ENCODE measurements at regions not wholly inside any gene's neighbourhood (a gene's known extent, or its start where the extent isn't known, plus 50 kb on each side); places are given as distances from the start of the nearest gene placed in this dataset.

GRCh38 chr5:136586196-136586595, 220.9 kb upstream of the TRPC7 start:
- ATAC-seq (ENCODE audit: low read depth) (no peak), DNase-seq (no peak)
- WGBS, 2 experiments (ENCODE audit: extremely low coverage in 2 of 2, insufficient read length in 1 of 2), result no CpG with 5 or more reads among the region's 2 CpGs
- ChIA-PET POLR2A (ENCODE audit: unreplicated experiment) (no interaction called here), CTCF (no interaction called here)
- no peak overlapping the region for H2BK5ac ChIP-seq (ENCODE audit: low read depth, low read length, poor library complexity, severe bottlenecking)
- H3K14ac ChIP-seq (replicated peaks; ENCODE audit: low read depth, low read length), result no peak overlapping the region
- H3K4ac ChIP-seq (ENCODE audit: low read depth, low read length), result no peak overlapping the region
- H2AK9ac ChIP-seq (replicated peaks; ENCODE audit: low read depth, low read length, poor library complexity), result no peak overlapping the region
- no peak overlapping the region for H2BK15ac ChIP-seq (ENCODE audit: low read depth, low read length)
- intact Hi-C loops (cut with micrococcal nuclease), result no loop called here
- BruUV-seq (replicated peaks), result no TSS peak
- dilution Hi-C loops (cut with HindIII; ENCODE audit: low sequenced_read_pairs, unreplicated experiment), result no loop called here
- H2AFZ ChIP-seq (replicated peaks; ENCODE audit: low read length, poor library complexity), result no peak overlapping the region
- no peaks in the 10 kb centered on the region for H3K79me1 ChIP-seq (ENCODE audit: low read depth in 1 of 2, low read length in 2 of 2)
- H3K9me3 ChIP-seq (ENCODE audit: control insufficient read depth, insufficient read depth, low read length), result no peaks in the 10 kb centered on the region
- H3K4me2 ChIP-seq (ENCODE audit: low read depth, low read length), result no peak overlapping the region
- no peak overlapping the region for H3K27ac ChIP-seq (ENCODE audit: insufficient read depth, low read length)
- no peak overlapping the region for H2BK20ac ChIP-seq (ENCODE audit: low read depth, low read length)
- no peaks in the 10 kb centered on the region for H3K36me3 ChIP-seq (ENCODE audit: control insufficient read depth, insufficient read depth, low read length)
- no peak overlapping the region for H2AK5ac ChIP-seq (ENCODE audit: low read depth, low read length)
- H3K27me3 ChIP-seq (ENCODE audit: control insufficient read depth, insufficient read depth, low read length), result no peaks in the 10 kb centered on the region
- no peak overlapping the region for H3K9ac ChIP-seq (ENCODE audit: low read depth, low read length)
- H3K23ac ChIP-seq (ENCODE audit: low read depth, low read length), result no peak overlapping the region
- TF ChIP-seq MAZ (IDR thresholded peaks at IDR 0.05; ENCODE audit: borderline replicate concordance, low read depth, low read length) (no peak), MAFK (IDR thresholded peaks at IDR 0.05; ENCODE audit: low read depth, low read length) (no peak), ELK1 (IDR thresholded peaks at IDR 0.05; ENCODE audit: borderline replicate concordance, low read depth, low read length) (no peak)
- no peaks in the 10 kb centered on the region for H3K4me1 ChIP-seq (ENCODE audit: control insufficient read depth, insufficient read depth, low read length)
- no peak overlapping the region for H4K91ac ChIP-seq (ENCODE audit: insufficient read depth, low read depth, low read length)
- H3K4me3 ChIP-seq (ENCODE audit: insufficient read depth, low read depth, low read length), result no peak overlapping the region
- H4K5ac ChIP-seq (ENCODE audit: low read depth, low read length), result no peak overlapping the region
- H4K8ac ChIP-seq (ENCODE audit: low read depth in 2 of 2, low read length in 2 of 2), result no peak overlapping the region
- in situ Hi-C loops (cut with MboI; ENCODE audit: low sequenced_read_pairs), result no loop called here
- no peak overlapping the region for H3K56ac ChIP-seq (ENCODE audit: extremely low read depth, insufficient read depth, low read length)
- H2BK120ac ChIP-seq (ENCODE audit: low read depth, low read length), result no peak overlapping the region
- no peaks in the 10 kb centered on the region for H3K9me1 ChIP-seq (ENCODE audit: insufficient read depth, low read length)
- H4K20me1 ChIP-seq (ENCODE audit: insufficient read depth, low read length), result no peaks in the 10 kb centered on the region
- H3K18ac ChIP-seq (ENCODE audit: low read depth, low read length), result no peak overlapping the region

Data from IMR-90 (cell line).